OCI-LY3 (cell line): ENCODE measurements at regions not wholly inside any gene's neighbourhood (a gene's known extent, or its start where the extent isn't known, plus 50 kb on each side); places are given as distances from the start of the nearest gene placed in this dataset.

Source experiments
- CTCF ChIP-seq: fragments of 200-600, 300-600 bp; sonication (generic); IDR thresholded peaks from 2 replicates; pipeline ENCODE4 v1.5.1; 2014; ENCODE audit warnings: antibody characterized with exemption, low read length, low read depth
- EZH2phosphoT487 ChIP-seq: fragments of 200-600 bp; shearing (Covaris generic); IDR thresholded peaks from 2 replicates; pipeline ENCODE4 v1.6.1; 2018; ENCODE audit warnings: antibody characterized with exemption, mixed run types, low read depth

- TF ChIP-seq CTCF (no peak), EZH2phosphoT487 (no peak)
These were observed 258.4 kb upstream of the CITED2 start for GRCh38 chr6:139632840-139633239.
